Activated naive CD8-positive, alpha-beta T cell treated with anti-CD3 and anti-CD28 coated beads for 36 hours (primary cell): ENCODE measurements at regions not wholly inside any gene's neighbourhood (a gene's known extent, or its start where the extent isn't known, plus 50 kb on each side); places are given as distances from the start of the nearest gene placed in this dataset.

ENCODE experiments used
- DNase-seq: peaks from one replicate; pipeline ENCODE4 v3.0.0; 2021
- H3K27ac Mint-ChIP-seq: one replicate; pipeline ENCODE4 v1.8.0; 2022; ENCODE audit warnings: mild to moderate bottlenecking, moderate library complexity, mixed read lengths
- H3K27me3 Mint-ChIP-seq: one replicate; pipeline ENCODE4 v1.8.0; 2022; ENCODE audit warnings: mild to moderate bottlenecking, mixed read lengths
- H3K36me3 Mint-ChIP-seq: one replicate; pipeline ENCODE4 v1.8.0; 2021; ENCODE audit warnings: mild to moderate bottlenecking, mixed read lengths
- H3K4me1 Mint-ChIP-seq: one replicate; pipeline ENCODE4 v1.8.0; 2021; ENCODE audit warnings: mixed read lengths
- H3K4me3 Mint-ChIP-seq: one replicate; pipeline ENCODE4 v1.8.0; 2022; ENCODE audit warnings: mild to moderate bottlenecking, moderate library complexity, mixed read lengths
- H3K9me3 Mint-ChIP-seq: one replicate; pipeline ENCODE4 v1.8.0; 2022; ENCODE audit warnings: mixed read lengths

- DNase-seq: no peak
- no peak overlapping the region for H3K27ac Mint-ChIP-seq
- H3K9me3 Mint-ChIP-seq: peaks cover 3% of the 10 kb centered on the region
- H3K27me3 Mint-ChIP-seq: no peaks in the 10 kb centered on the region
- H3K4me1 Mint-ChIP-seq: no peaks in the 10 kb centered on the region
- no peak overlapping the region for H3K4me3 Mint-ChIP-seq
- H3K36me3 Mint-ChIP-seq: no peaks in the 10 kb centered on the region
These were observed 242.2 kb downstream of the CSNK1G3 start for GRCh38 chr5:123753937-123754891.

DNA sequence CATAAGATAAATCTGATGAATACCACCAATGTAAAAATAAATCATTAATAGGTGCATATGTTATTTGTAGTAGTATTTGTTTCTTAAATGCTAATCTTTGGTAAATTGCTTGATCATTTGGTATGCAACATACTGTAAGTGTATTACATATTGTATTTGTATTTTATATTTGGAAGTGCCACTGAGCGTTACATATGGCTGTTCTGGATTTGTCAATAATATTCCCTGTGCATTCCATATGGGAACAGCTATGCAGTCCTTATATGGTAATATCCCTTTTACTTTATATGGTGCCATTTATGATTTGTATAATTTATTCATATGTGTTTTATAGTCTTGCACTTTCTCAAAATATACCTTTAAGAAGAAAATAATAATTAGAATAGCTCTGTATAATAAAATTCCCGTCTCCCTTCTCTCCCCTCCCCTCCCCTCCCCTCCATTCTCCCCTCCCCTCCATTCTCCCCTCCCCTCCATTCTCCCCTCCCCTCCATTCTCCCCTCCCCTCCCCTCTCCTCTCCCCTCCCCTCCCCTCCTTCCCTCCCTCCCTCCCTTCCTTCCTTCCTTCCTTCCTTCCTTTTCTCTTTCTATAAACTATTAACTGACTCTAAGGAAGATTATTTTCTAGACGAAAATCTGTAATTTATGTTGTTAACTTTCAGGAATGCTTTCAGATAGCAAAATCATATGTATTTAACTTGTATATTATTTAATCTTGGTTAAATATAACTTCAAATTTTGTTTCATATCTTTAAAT is 241.4 kb downstream of the CSNK1G3 start:
- no peaks in the 10 kb centered on the region for H3K4me1 Mint-ChIP-seq
- H3K36me3 Mint-ChIP-seq: no peaks in the 10 kb centered on the region
- no peak for DNase-seq
- no peak overlapping the region for H3K4me3 Mint-ChIP-seq
- no peaks in the 10 kb centered on the region for H3K27me3 Mint-ChIP-seq
- no peaks in the 10 kb centered on the region for H3K9me3 Mint-ChIP-seq
- H3K27ac Mint-ChIP-seq: no peak overlapping the region

DNA sequence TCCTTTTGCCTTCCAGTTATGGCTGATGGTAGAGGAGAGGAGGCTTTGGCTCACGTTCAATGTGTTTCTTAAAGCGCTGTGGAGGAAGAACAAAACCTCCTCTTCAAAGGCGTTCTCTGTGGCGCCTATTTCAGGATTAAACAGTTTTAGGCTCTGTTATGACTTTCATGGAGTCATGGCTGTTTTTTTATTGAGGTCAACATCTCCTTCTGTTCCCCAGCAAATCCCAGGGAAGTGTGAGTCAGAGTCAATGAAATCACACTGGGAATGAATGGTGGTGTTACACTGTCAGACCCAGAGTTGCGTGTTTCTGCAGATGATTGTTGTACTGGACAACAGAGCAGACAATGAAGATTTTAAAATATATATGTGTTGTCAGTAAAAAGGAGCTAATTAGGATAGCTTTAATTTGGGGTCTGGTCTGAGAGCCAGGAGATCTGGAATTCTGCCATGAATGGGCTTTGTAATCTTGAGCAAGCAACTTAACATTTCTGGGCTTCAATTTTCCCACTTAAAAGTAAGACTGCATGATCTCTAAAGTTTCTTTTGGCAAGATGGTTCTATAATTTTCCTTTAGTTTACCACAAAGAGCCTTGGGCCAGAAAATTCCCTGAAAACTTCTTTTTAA is 240.7 kb downstream of the CSNK1G3 start:
- Mint-ChIP-seq H3K27ac (no peak overlapping the region), H3K4me3 (no peak overlapping the region), H3K4me1 (no peaks in the 10 kb centered on the region), H3K27me3 (no peaks in the 10 kb centered on the region), H3K9me3 (no peaks in the 10 kb centered on the region), H3K36me3 (no peaks in the 10 kb centered on the region)
- DNase-seq: no peak

- no peaks in the 10 kb centered on the region for H3K9me3 Mint-ChIP-seq
- no peaks in the 10 kb centered on the region for H3K4me1 Mint-ChIP-seq
- DNase-seq: no peak
- H3K27me3 Mint-ChIP-seq: no peaks in the 10 kb centered on the region
- no peaks in the 10 kb centered on the region for H3K36me3 Mint-ChIP-seq
- H3K27ac Mint-ChIP-seq: no peak overlapping the region
- H3K4me3 Mint-ChIP-seq: no peak overlapping the region
These were observed 239.7 kb downstream of the CSNK1G3 start for GRCh38 chr5:123751670-123752069.

DNA sequence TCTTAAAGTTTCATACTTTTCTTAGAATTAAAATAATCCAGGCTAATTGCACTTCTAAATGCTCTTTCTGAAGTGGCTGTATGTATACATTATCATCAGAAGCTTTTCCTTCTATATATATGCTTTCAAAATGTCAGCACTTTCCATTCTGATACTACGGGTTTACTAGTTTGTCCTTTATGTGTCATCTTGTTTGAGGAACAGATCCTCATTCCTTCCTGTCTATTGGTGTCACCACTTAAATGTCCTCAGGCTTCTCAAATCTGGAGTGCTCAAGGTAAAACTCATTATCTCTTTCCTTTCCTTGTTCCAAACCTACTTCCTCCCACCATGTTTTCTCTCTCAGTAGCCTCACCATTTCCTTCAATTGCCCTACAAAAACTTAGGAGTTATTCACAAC is 236.3 kb downstream of the CSNK1G3 start:
- Mint-ChIP-seq H3K4me3 (no peak overlapping the region), H3K36me3 (no peaks in the 10 kb centered on the region), H3K27ac (no peak overlapping the region), H3K4me1 (no peaks in the 10 kb centered on the region), H3K9me3 (no peaks in the 10 kb centered on the region), H3K27me3 (no peaks in the 10 kb centered on the region)
- no peak for DNase-seq

- H3K27ac Mint-ChIP-seq: no peak overlapping the region
- H3K36me3 Mint-ChIP-seq: no peaks in the 10 kb centered on the region
- H3K9me3 Mint-ChIP-seq: no peaks in the 10 kb centered on the region
- no peaks in the 10 kb centered on the region for H3K27me3 Mint-ChIP-seq
- no peak overlapping the region for H3K4me3 Mint-ChIP-seq
- DNase-seq: no peak
- no peaks in the 10 kb centered on the region for H3K4me1 Mint-ChIP-seq
These were observed 234.8 kb downstream of the CSNK1G3 start for GRCh38 chr5:123746683-123747360.

DNA sequence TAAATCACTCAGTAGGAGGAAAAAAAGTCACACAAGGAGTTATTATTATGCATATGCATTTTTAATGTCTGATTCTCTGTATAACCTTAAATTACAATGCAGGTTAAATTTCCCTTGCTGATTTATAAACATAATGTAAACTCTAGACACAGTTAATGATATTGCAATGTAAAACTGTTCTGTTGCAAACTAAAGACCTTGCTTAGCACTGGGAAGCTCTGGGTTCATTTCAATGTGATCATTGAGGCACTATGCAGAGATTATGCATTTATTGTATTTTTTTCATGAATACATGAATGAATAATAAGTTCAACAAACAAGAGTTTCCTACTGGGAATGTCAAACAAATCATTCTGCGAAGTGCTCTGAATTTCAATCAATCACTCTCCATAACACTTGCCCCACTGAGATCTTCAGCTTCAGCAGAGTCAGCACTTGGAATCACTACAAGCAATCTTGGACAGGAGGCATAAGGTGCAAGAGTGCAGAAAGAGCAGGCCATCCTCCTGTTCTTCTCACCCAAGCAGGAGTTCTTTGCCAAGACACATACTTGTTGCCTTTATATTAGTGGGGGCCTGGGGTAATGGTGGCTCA is 232.1 kb downstream of the CSNK1G3 start:
- Mint-ChIP-seq H3K36me3 (no peaks in the 10 kb centered on the region), H3K4me3 (no peak overlapping the region), H3K4me1 (no peaks in the 10 kb centered on the region), H3K27ac (no peak overlapping the region), H3K9me3 (no peaks in the 10 kb centered on the region), H3K27me3 (no peaks in the 10 kb centered on the region)
- no peak for DNase-seq

- no peak overlapping the region for H3K27ac Mint-ChIP-seq
- no peaks in the 10 kb centered on the region for H3K27me3 Mint-ChIP-seq
- H3K4me1 Mint-ChIP-seq: no peaks in the 10 kb centered on the region
- peaks cover 15% of the 10 kb centered on the region for H3K9me3 Mint-ChIP-seq
- no peaks in the 10 kb centered on the region for H3K36me3 Mint-ChIP-seq
- no peak for DNase-seq
- H3K4me3 Mint-ChIP-seq: no peak overlapping the region
These were observed 223.4 kb downstream of the CSNK1G3 start for GRCh38 chr5:123735384-123735783.

GRCh38 chr5:123732257-123732656 is 220.3 kb downstream of the CSNK1G3 start:
- Mint-ChIP-seq H3K27me3 (no peaks in the 10 kb centered on the region), H3K36me3 (no peaks in the 10 kb centered on the region), H3K27ac (no peak overlapping the region), H3K4me3 (no peak overlapping the region), H3K9me3 (peaks cover 20% of the 10 kb centered on the region), H3K4me1 (no peaks in the 10 kb centered on the region)
- DNase-seq: no peak

- no peak overlapping the region for H3K27ac Mint-ChIP-seq
- H3K36me3 Mint-ChIP-seq: no peaks in the 10 kb centered on the region
- peaks cover under 1% of the 10 kb centered on the region for H3K9me3 Mint-ChIP-seq
- H3K4me3 Mint-ChIP-seq: no peak overlapping the region
- no peaks in the 10 kb centered on the region for H3K27me3 Mint-ChIP-seq
- no peaks in the 10 kb centered on the region for H3K4me1 Mint-ChIP-seq
- no peak for DNase-seq
These were observed 210.5 kb downstream of the CSNK1G3 start for GRCh38 chr5:123722451-123722850.

GRCh38 chr5:123721675-123722276 is 209.8 kb downstream of the CSNK1G3 start:
- no peak overlapping the region for H3K27ac Mint-ChIP-seq
- no peak for DNase-seq
- no peaks in the 10 kb centered on the region for H3K4me1 Mint-ChIP-seq
- H3K27me3 Mint-ChIP-seq: no peaks in the 10 kb centered on the region
- no peaks in the 10 kb centered on the region for H3K9me3 Mint-ChIP-seq
- no peak overlapping the region for H3K4me3 Mint-ChIP-seq
- H3K36me3 Mint-ChIP-seq: no peaks in the 10 kb centered on the region

DNA sequence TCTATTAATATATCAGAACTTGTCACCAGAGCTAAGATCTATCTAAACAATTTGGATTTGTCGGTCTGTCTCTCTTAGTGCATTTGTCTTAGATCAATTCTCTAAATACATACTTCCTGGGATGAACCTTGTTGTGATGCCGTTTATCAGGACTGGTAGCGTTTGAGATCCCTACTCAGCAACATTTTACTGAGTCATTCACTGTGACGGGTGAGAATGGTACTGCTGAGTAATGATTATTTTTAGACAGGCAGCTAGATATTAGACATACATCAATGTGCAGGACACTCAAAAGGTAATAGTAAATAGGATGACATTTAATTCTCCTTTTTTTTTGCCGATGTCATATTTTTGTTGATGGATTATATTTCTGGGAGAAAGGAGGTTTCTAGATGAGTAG is 209.0 kb downstream of the CSNK1G3 start:
- Mint-ChIP-seq H3K4me3 (no peak overlapping the region), H3K27me3 (no peaks in the 10 kb centered on the region), H3K27ac (no peak overlapping the region), H3K9me3 (peaks cover 1% of the 10 kb centered on the region), H3K4me1 (no peaks in the 10 kb centered on the region), H3K36me3 (no peaks in the 10 kb centered on the region)
- no peak for DNase-seq

GRCh38 chr5:123720339-123720738 is 208.4 kb downstream of the CSNK1G3 start:
- H3K9me3 Mint-ChIP-seq: peaks cover 1% of the 10 kb centered on the region
- no peak overlapping the region for H3K4me3 Mint-ChIP-seq
- DNase-seq: no peak
- no peak overlapping the region for H3K27ac Mint-ChIP-seq
- no peaks in the 10 kb centered on the region for H3K36me3 Mint-ChIP-seq
- H3K4me1 Mint-ChIP-seq: no peaks in the 10 kb centered on the region
- H3K27me3 Mint-ChIP-seq: no peaks in the 10 kb centered on the region

DNA sequence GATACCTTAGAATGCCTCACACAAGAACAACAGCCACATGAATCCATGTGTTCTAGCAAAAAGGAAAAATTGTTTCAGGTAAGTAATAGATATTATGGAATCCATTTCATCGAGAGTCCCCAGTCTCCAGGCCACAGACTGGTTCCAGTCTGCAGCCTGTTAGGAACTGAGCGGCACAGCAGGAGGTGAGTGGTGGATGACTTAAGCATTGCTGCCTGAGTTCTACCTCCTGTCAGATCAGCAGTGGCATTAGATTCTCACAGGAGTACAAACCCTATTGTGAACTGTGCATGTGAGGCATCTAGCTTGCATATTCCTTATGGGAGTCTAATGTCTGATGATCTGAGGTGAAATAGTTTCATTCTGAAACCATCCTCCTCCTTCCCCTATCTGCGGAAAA is 207.0 kb downstream of the CSNK1G3 start:
- no peaks in the 10 kb centered on the region for H3K36me3 Mint-ChIP-seq
- no peak overlapping the region for H3K4me3 Mint-ChIP-seq
- H3K4me1 Mint-ChIP-seq: no peaks in the 10 kb centered on the region
- no peak overlapping the region for H3K27ac Mint-ChIP-seq
- no peaks in the 10 kb centered on the region for H3K27me3 Mint-ChIP-seq
- no peak for DNase-seq
- H3K9me3 Mint-ChIP-seq: peaks cover 1% of the 10 kb centered on the region
